Naive thymus-derived CD4-positive, alpha-beta T cell (primary cell): ENCODE measurements at regions not wholly inside any gene's neighbourhood (a gene's known extent, or its start where the extent isn't known, plus 50 kb on each side); places are given as distances from the start of the nearest gene placed in this dataset.

Experiments
- ATAC-seq: fragments of 150-1000 bp; cut with Tn5 transposase; 2 replicates; pipeline ENCODE4 v1.10.0; 2021; ENCODE audit warnings: mild to moderate bottlenecking, moderate library complexity
- CTCF ChIA-PET: fragments of 350-600 bp; sonication (Branson Sonifier 250); formaldehyde crosslinking; loops from one replicate; lab custom pipeline; 2021; ENCODE audit warnings: antibody characterized with exemption; lab: Charles Lee
- POLR2A ChIA-PET: fragments of 350-600 bp; sonication (Branson Sonifier 250); formaldehyde crosslinking; loops from one replicate; lab custom pipeline; 2021; ENCODE audit warnings: antibody characterized with exemption, inconsistent platforms; lab: Charles Lee
- DNase-seq, 9 donors: peaks; one replicate each; pipeline versions ENCODE4 v3.0.0 to v3.0.0-alpha.2; 2020 to 2022; ENCODE audit warnings: mixed read lengths in 1 of 9
- H3K27ac ChIP-seq: one replicate; pipeline ENCODE4 v1.7.0; 2013; ENCODE audit warnings: mild to moderate bottlenecking, low read depth, low read length, moderate library complexity
- H3K27me3 ChIP-seq, 2 donors: one replicate each; pipeline ENCODE4 v1.7.0; 2013; ENCODE audit warnings: low read length in 2 of 2, mild to moderate bottlenecking in 2 of 2, moderate library complexity in 2 of 2; ENCODE audit not compliant: control insufficient read depth in 2 of 2, insufficient read depth in 2 of 2
- H3K36me3 ChIP-seq, 3 experiments: 1 replicate in 2 of 3; 2 replicates in 1 of 3; pipeline ENCODE4 v1.7.0; 2013; ENCODE audit warnings: low read length in 3 of 3, mild to moderate bottlenecking in 3 of 3, moderate library complexity in 1 of 3; ENCODE audit not compliant: insufficient read depth in 3 of 3, control insufficient read depth in 2 of 3
- H3K4me1 ChIP-seq, 2 donors: one replicate each; pipeline ENCODE4 v1.7.0; 2013; ENCODE audit warnings: low read length in 2 of 2, mild to moderate bottlenecking in 2 of 2, moderate library complexity in 1 of 2; ENCODE audit not compliant: control insufficient read depth in 2 of 2, insufficient read depth in 2 of 2
- H3K4me3 ChIP-seq: 2 replicates; pipeline ENCODE4 v1.7.0; 2013; ENCODE audit warnings: mild to moderate bottlenecking, low read length
- H3K9me3 ChIP-seq, 3 experiments: 1 replicate in 2 of 3; 2 replicates in 1 of 3; pipeline ENCODE4 v1.7.0; 2013; ENCODE audit warnings: low read length in 3 of 3; ENCODE audit not compliant: control insufficient read depth in 2 of 3
- H3K27ac Mint-ChIP-seq, 9 donors: one replicate each; pipeline ENCODE4 v1.8.0; 2020 to 2022; ENCODE audit warnings: mixed read lengths in 9 of 9, mild to moderate bottlenecking in 8 of 9, moderate library complexity in 5 of 9, inconsistent platforms in 2 of 9
- H3K27me3 Mint-ChIP-seq, 5 donors: one replicate each; pipeline ENCODE4 v1.8.0; 2021 to 2022; ENCODE audit warnings: mixed read lengths in 5 of 5, mild to moderate bottlenecking in 1 of 5
- H3K36me3 Mint-ChIP-seq, 5 donors: one replicate each; pipeline ENCODE4 v1.8.0; 2020 to 2022; ENCODE audit warnings: mixed read lengths in 5 of 5, mild to moderate bottlenecking in 3 of 5, inconsistent platforms in 1 of 5
- H3K4me1 Mint-ChIP-seq, 7 donors: one replicate each; pipeline ENCODE4 v1.8.0; 2020 to 2022; ENCODE audit warnings: mixed read lengths in 7 of 7, mild to moderate bottlenecking in 3 of 7, inconsistent platforms in 1 of 7
- H3K4me3 Mint-ChIP-seq, 10 donors: one replicate each; pipeline ENCODE4 v1.8.0; 2020 to 2022; ENCODE audit warnings: mild to moderate bottlenecking in 10 of 10, mixed read lengths in 10 of 10, moderate library complexity in 6 of 10, inconsistent platforms in 2 of 10
- H3K9me3 Mint-ChIP-seq, 11 donors: one replicate each; pipeline ENCODE4 v1.8.0; 2020 to 2022; ENCODE audit warnings: mixed read lengths in 11 of 11, mild to moderate bottlenecking in 4 of 11, inconsistent platforms in 1 of 11, moderate library complexity in 1 of 11
- intact Hi-C, 2 donors: fragments of 100-400 bp; cut with micrococcal nuclease; formaldehyde crosslinking; loops; one replicate each; pipeline ENCODE4 v1.15.1; 2023

DNA sequence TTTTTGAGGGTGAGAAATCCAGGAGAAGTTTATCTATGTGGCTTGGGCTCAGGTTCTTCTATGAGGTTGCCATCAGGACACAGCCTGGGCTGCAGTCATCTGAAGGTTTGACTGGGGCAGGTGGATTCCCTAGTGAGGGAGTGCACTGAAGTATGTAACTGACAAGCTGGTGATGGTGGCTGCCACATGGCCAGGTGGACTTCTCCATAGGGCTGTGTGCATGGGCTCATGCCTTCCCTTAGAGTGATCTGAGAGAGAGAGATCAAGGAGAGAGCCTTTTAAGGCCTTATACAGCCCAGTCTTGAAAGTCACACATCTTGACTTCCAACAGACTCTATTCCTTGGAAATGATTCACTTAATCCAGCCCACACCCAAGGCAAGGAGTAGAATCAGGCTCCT, 266.6 kb upstream of the PITRM1 start:
- H3K27me3 ChIP-seq, result peaks cover 0 to 3% of the 10 kb centered on the region in 2 donors
- H3K27me3 Mint-ChIP-seq, result peaks cover 0 to 26% (median 6%) of the 10 kb centered on the region in 5 donors
- no peak overlapping the region for H3K4me3 Mint-ChIP-seq
- H3K4me1 ChIP-seq, result no peaks in the 10 kb centered on the region
- no peak overlapping the region for H3K27ac ChIP-seq
- peaks cover 0 to 2% (median 0%) of the 10 kb centered on the region in 5 donors for H3K36me3 Mint-ChIP-seq
- H3K4me3 ChIP-seq, result no peak overlapping the region
- no peaks in the 10 kb centered on the region for H3K36me3 ChIP-seq
- peaks cover 0 to 10% (median 3%) of the 10 kb centered on the region in 11 donors for H3K9me3 Mint-ChIP-seq
- DNase-seq, result no peak
- ChIA-PET CTCF (no interaction called here), POLR2A (no interaction called here)
- ATAC-seq, result no peak
- H3K4me1 Mint-ChIP-seq, result no peaks in the 10 kb centered on the region
- H3K27ac Mint-ChIP-seq, result no peak overlapping the region
- intact Hi-C loops, result loop anchor here in 1 of 2 donors (5.0 kb wide), 1 partner anchor 1218 kb away; no protein-coding TSS in a partner anchor
- no peaks in the 10 kb centered on the region for H3K9me3 ChIP-seq

DNA sequence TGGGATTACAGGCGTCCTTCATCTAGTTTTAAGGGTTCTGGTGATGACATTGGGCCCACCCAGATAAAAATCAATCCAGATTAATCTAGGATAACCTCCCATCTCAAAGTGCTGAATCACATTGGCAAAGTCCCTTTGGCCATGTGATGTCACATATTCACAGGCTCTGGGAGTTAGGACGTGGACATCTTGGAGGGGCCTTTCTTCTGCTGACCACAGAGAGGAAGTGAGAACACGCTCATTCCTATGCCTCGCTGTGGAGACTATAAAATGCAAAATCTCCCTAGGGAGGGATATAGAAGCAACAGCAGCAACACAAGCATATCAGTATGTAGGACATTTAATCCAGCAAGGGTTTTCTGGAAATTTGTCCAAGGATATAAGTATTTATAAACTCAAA, 266.0 kb upstream of the PITRM1 start:
- H3K27ac ChIP-seq, result no peak overlapping the region
- no peaks in the 10 kb centered on the region for H3K4me1 ChIP-seq
- intact Hi-C loops, result loop anchor here in 1 of 2 donors (5.0 kb wide), 1 partner anchor 1219 kb away; no protein-coding TSS in a partner anchor
- ChIA-PET POLR2A (no interaction called here), CTCF (no interaction called here)
- ATAC-seq (no peak), DNase-seq (no peak)
- Mint-ChIP-seq H3K36me3 (peaks cover 0 to 2% (median 0%) of the 10 kb centered on the region in 5 donors), H3K4me3 (no peak overlapping the region), H3K4me1 (no peaks in the 10 kb centered on the region), H3K27ac (no peak overlapping the region), H3K9me3 (peaks cover 0 to 10% (median 2%) of the 10 kb centered on the region in 11 donors), H3K27me3 (peaks cover 0 to 22% (median 6%) of the 10 kb centered on the region in 5 donors)
- no peaks in the 10 kb centered on the region for H3K36me3 ChIP-seq
- H3K9me3 ChIP-seq, result no peaks in the 10 kb centered on the region
- no peak overlapping the region for H3K4me3 ChIP-seq
- H3K27me3 ChIP-seq, result peaks cover 0 to 3% of the 10 kb centered on the region in 2 donors

DNA sequence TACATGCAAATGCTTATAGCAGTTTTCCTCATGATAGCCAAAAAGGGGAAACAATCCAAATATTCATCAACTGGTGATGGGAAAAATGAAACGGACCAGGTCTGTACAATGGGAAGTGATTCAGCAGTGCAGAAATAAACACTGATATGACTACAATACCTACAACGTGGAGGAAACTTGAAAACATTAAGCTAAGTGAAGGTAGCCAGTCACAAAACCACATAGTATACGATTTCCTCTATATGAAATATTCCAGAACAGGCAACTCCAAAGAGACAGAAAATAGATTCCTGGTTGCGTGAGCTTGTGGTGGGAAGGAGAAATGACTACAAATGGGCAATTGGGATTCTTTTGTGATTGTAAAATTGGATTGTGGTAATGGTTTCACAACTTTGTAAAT, 263.1 kb upstream of the PITRM1 start:
- H3K4me1 Mint-ChIP-seq, result peaks cover 0 to 3% (median 0%) of the 10 kb centered on the region in 7 donors
- no peak overlapping the region for H3K4me3 Mint-ChIP-seq
- Histone ChIP-seq H3K9me3 (no peaks in the 10 kb centered on the region), H3K4me3 (no peak overlapping the region), H3K27ac (no peak overlapping the region), H3K36me3 (no peaks in the 10 kb centered on the region), H3K27me3 (peaks cover 0 to 3% of the 10 kb centered on the region in 2 donors), H3K4me1 (no peaks in the 10 kb centered on the region)
- H3K27me3 Mint-ChIP-seq, result peaks cover 0 to 18% (median 6%) of the 10 kb centered on the region in 5 donors
- POLR2A ChIA-PET, result no interaction called here
- H3K9me3 Mint-ChIP-seq, result peaks cover 2 to 14% (median 6%) of the 10 kb centered on the region in 11 donors
- intact Hi-C loops, result loop anchor here in 1 of 2 donors (5.0 kb wide), 1 partner anchor 1222 kb away; no protein-coding TSS in a partner anchor
- H3K36me3 Mint-ChIP-seq, result peaks cover 0 to 8% (median 0%) of the 10 kb centered on the region in 5 donors
- no peak overlapping the region for H3K27ac Mint-ChIP-seq
- ATAC-seq (no peak), DNase-seq (no peak)
- CTCF ChIA-PET, result no interaction called here

DNA sequence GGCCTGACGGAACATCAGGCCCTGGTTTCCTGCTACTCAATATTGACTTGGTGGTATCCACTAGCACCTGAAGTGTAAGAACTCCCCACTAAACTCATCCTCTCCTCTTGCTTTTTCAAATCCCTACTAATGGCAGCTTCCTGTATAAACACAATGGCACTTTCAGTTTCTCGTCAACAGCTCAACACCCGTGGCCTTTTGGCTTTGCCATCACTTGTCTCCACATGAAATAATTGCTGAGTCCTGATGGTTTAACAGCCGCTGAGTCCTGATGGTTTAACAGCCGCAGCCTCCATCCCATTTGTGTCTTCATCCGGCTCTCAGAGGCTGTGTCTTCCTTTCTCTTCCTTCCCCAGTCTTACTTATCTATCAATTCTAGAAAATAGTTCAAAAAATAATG, 261.4 kb upstream of the PITRM1 start:
- H3K4me1 Mint-ChIP-seq, result peaks cover 0 to 6% (median 0%) of the 10 kb centered on the region in 7 donors

DNA sequence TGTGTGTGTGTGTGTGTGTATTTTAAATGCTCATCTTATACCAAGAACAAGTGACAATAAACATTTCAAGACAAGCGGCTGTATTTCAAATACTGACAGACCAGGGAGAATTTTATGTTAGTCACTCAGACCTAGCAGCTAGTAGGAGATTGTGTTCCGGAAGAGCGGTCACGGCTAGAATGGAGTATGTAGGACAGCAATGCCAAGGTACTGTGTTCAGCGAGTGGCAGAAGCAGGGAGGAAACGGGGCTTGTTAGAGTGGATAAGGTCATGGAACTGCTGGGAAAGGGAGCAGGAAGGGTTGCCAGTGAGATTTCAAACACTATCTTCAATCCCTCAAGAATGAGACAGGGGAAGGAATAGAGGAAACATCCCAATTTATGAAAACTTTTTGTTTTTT, 260.5 kb upstream of the PITRM1 start:
- H3K36me3 ChIP-seq, result no peaks in the 10 kb centered on the region
- Mint-ChIP-seq H3K27me3 (peaks cover 0 to 17% (median 6%) of the 10 kb centered on the region in 5 donors), H3K27ac (no peak overlapping the region), H3K4me1 (peaks cover 0 to 6% (median 0%) of the 10 kb centered on the region in 7 donors), H3K9me3 (peaks cover 2 to 15% (median 8%) of the 10 kb centered on the region in 11 donors), H3K4me3 (no peak overlapping the region), H3K36me3 (peaks cover 0 to 9% (median 0%) of the 10 kb centered on the region in 5 donors)
- peaks cover 0 to 3% of the 10 kb centered on the region in 2 donors for H3K27me3 ChIP-seq
- DNase-seq, result no peak
- H3K4me3 ChIP-seq, result no peak overlapping the region
- intact Hi-C loops, result no loop called here
- ATAC-seq, result no peak
- POLR2A ChIA-PET, result no interaction called here
- CTCF ChIA-PET, result no interaction called here
- no peaks in the 10 kb centered on the region for H3K4me1 ChIP-seq
- H3K27ac ChIP-seq, result no peak overlapping the region
- H3K9me3 ChIP-seq, result no peaks in the 10 kb centered on the region

More for the DNA sequence above, 261.4 kb upstream of the PITRM1 start:
- intact Hi-C loops, result no loop called here
- ChIA-PET POLR2A (no interaction called here), CTCF (no interaction called here)
- H3K9me3 Mint-ChIP-seq, result peaks cover 2 to 15% (median 8%) of the 10 kb centered on the region in 11 donors
- peaks cover 0 to 3% of the 10 kb centered on the region in 2 donors for H3K27me3 ChIP-seq
- H3K4me1 ChIP-seq, result no peaks in the 10 kb centered on the region
- H3K9me3 ChIP-seq, result no peaks in the 10 kb centered on the region
- H3K27ac Mint-ChIP-seq, result no peak overlapping the region
- no peak for ATAC-seq
- no peaks in the 10 kb centered on the region for H3K36me3 ChIP-seq
- H3K27ac ChIP-seq, result no peak overlapping the region
- H3K27me3 Mint-ChIP-seq, result peaks cover 0 to 19% (median 6%) of the 10 kb centered on the region in 5 donors
- H3K4me3 Mint-ChIP-seq, result no peak overlapping the region
- no peak for DNase-seq
- peaks cover 0 to 9% (median 0%) of the 10 kb centered on the region in 5 donors for H3K36me3 Mint-ChIP-seq
- H3K4me3 ChIP-seq, result no peak overlapping the region

DNA sequence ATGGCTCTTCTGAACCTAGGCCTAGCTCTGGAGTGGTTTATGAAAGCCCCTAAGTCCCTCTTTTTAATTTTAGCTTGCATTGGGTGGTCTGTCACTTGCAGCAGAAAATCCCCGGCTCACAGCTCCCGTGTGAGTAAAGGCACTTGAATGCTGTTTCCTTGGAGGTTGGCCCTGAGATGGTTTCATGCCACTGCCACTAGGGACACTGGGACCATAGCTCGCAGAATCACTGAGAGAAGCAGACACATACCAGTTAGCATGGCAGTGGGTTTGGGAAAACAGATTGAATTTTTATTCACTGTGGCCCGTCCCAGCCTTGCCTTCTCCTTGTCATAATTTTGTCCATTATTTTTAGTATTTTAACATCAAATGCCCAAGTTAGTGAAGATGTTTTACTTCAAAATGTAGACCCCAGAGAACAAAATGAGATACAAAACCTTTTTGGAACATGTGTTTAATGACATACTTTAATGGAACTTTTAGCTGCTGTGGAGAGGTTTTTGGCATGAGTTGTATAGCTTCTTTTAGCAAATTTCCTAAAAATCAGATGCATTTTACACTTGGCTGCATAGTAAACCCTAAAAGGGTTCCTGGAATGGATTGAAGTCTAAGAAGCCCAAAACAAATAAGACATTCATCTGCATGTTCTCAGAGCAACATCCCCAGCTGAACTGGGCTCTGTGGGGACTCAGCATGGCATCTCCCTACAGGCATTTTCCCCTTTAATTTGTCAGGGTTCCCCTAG, 259.7 kb upstream of the PITRM1 start:
- ATAC-seq, result no peak
- Mint-ChIP-seq H3K27me3 (peaks cover 0 to 12% (median 6%) of the 10 kb centered on the region in 5 donors), H3K36me3 (peaks cover 0 to 9% (median 0%) of the 10 kb centered on the region in 5 donors), H3K27ac (no peak overlapping the region), H3K9me3 (peaks cover 2 to 15% (median 8%) of the 10 kb centered on the region in 11 donors), H3K4me1 (peaks cover 0 to 6% (median 0%) of the 10 kb centered on the region in 7 donors), H3K4me3 (no peak overlapping the region)
- no peaks in the 10 kb centered on the region for H3K9me3 ChIP-seq
- no peaks in the 10 kb centered on the region for H3K4me1 ChIP-seq
- intact Hi-C loops, result no loop called here
- H3K27me3 ChIP-seq, result peaks cover 0 to 3% of the 10 kb centered on the region in 2 donors
- no peaks in the 10 kb centered on the region for H3K36me3 ChIP-seq
- no peak overlapping the region for H3K27ac ChIP-seq
- H3K4me3 ChIP-seq, result no peak overlapping the region
- DNase-seq, result no peak
- POLR2A ChIA-PET, result interaction anchor here (0.7 kb wide), 1 partner anchor 10 kb away, joined by 3 read pairs; no protein-coding TSS in a partner anchor
- CTCF ChIA-PET, result no interaction called here
